Ovary (tissue), 3 donors: ENCODE measurements at regions not wholly inside any gene's neighbourhood (a gene's known extent, or its start where the extent isn't known, plus 50 kb on each side); places are given as distances from the start of the nearest gene placed in this dataset.
"Not testable (repeated sequence)": the region's sequence is repeated elsewhere in the genome, so short reads cannot be mapped to it uniquely, and the experiment has no call there.

Experiments used
- CTCF ChIP-seq, 3 donors: fragments of 450-650 bp in 2 of 3; fragments of 200-600 bp in 1 of 3; IDR thresholded peaks; one replicate each; pipeline versions ENCODE4 v1.5.1 to v1.8.0; 2016 to 2022; ENCODE audit warnings: antibody characterized with exemption in 3 of 3, mild to moderate bottlenecking in 1 of 3
- EP300 ChIP-seq: sonication (generic); formaldehyde crosslinking; IDR thresholded peaks from one replicate; pipeline ENCODE4 v1.6.1; 2017; ENCODE audit warnings: antibody characterized with exemption
- POLR2A ChIP-seq: fragments of 450-650 bp; IDR thresholded peaks from one replicate; pipeline ENCODE4 v1.6.1; 2017; ENCODE audit warnings: antibody characterized with exemption, mild to moderate bottlenecking, moderate library complexity
- donor health status: DM: no; HTN: no; CAD: no.

- TF ChIP-seq POLR2A; CTCF (IDR thresholded peaks at IDR 0.05); EP300: not testable (repeated sequence)
These were observed 704.3 kb upstream of the NECTIN3 start for GRCh38 chr3:110367289-110367688.
